ENCODE measurements at regions not wholly inside any gene's neighbourhood (a gene's known extent, or its start where the extent isn't known, plus 50 kb on each side); places are given as distances from the start of the nearest gene placed in this dataset.

DNA sequence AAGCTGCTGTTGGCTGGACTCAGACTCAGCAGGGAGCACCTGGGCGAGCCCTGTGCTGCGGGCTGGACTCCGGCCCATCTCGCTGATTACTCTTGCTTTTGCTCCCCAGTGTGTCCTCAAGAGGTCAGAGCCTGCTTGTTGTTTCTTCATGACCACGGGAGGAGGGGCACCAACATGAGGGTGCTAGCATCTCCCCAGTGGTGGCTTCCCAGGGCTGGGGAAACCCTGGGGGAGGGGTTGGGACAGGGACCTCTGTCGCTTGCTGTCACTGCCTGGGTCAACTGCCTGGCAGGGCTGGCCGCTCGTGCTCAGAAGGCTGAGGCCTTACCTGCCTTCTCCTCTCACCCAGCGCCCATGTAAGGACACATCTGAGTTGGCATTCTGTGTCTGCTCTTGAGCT, 152.3 kb upstream of the SHH start:
- no peak for TF ChIP-seq EZH2 (IDR thresholded peaks at IDR 0.05; ENCODE audit: borderline replicate concordance, low read depth, low read length, poor library complexity, severe bottlenecking)
- TF ChIP-seq, protein P1, sequence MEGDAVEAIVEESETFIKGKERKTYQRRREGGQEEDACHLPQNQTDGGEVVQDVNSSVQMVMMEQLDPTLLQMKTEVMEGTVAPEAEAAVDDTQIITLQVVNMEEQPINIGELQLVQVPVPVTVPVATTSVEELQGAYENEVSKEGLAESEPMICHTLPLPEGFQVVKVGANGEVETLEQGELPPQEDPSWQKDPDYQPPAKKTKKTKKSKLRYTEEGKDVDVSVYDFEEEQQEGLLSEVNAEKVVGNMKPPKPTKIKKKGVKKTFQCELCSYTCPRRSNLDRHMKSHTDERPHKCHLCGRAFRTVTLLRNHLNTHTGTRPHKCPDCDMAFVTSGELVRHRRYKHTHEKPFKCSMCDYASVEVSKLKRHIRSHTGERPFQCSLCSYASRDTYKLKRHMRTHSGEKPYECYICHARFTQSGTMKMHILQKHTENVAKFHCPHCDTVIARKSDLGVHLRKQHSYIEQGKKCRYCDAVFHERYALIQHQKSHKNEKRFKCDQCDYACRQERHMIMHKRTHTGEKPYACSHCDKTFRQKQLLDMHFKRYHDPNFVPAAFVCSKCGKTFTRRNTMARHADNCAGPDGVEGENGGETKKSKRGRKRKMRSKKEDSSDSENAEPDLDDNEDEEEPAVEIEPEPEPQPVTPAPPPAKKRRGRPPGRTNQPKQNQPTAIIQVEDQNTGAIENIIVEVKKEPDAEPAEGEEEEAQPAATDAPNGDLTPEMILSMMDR (conservative IDR thresholded peaks at IDR 0.05; ENCODE audit: low read depth, low read length) = no peak
